ENCODE measurements at regions not wholly inside any gene's neighbourhood (a gene's known extent, or its start where the extent isn't known, plus 50 kb on each side); places are given as distances from the start of the nearest gene placed in this dataset.

- Histone ChIP-seq H3K27ac (no peak overlapping the region), H3K36me3 (no peaks in the 10 kb centered on the region), H3K27me3 (replicated peaks in 1 of 7) (peaks cover 0 to 22% (median 0%) of the 10 kb centered on the region in 7 donors), H3K9me3 (no peaks in the 10 kb centered on the region), H3K4me1 (no peaks in the 10 kb centered on the region), H3K4me3 (no peak overlapping the region)
- TF ChIP-seq POLR2A (IDR thresholded peaks at IDR 0.05): no peak
- TF ChIP-seq CTCF (IDR thresholded peaks at IDR 0.05 in 8 of 11, conservative IDR thresholded peaks at IDR 0.05 in 3 of 11): no peak
- no peak for TF ChIP-seq POLR2AphosphoS5 (IDR thresholded peaks at IDR 0.05)
- WGBS, 5 donors: 78 to 81% (median 79%) methylated on average over 4 of the region's 4 CpGs
- no peak for DNase-seq
- intact Hi-C loops (cut with DNase I; ENCODE audit: low total_unique reads): no loop called here
Observed at GRCh38 chr2:238646803-238647202, 201.1 kb upstream of the TWIST2 start.

- H3K27me3 ChIP-seq (replicated peaks in 1 of 7): peaks cover 0 to 22% (median 0%) of the 10 kb centered on the region in 7 donors
- WGBS, 5 donors: 88 to 93% (median 91%) methylated on average over 7 of the region's 7 CpGs
- no peak overlapping the region for H3K27ac ChIP-seq
- intact Hi-C loops (cut with DNase I; ENCODE audit: low total_unique reads): no loop called here
- no peak for TF ChIP-seq POLR2AphosphoS5 (IDR thresholded peaks at IDR 0.05)
- TF ChIP-seq CTCF (IDR thresholded peaks at IDR 0.05 in 8 of 11, conservative IDR thresholded peaks at IDR 0.05 in 3 of 11): no peak
- TF ChIP-seq POLR2A (IDR thresholded peaks at IDR 0.05): no peak
- no peaks in the 10 kb centered on the region for H3K4me1 ChIP-seq
- no peaks in the 10 kb centered on the region for H3K9me3 ChIP-seq
- H3K36me3 ChIP-seq: no peaks in the 10 kb centered on the region
- no peak for DNase-seq
- H3K4me3 ChIP-seq: no peak overlapping the region
Observed at GRCh38 chr2:238649123-238649522, 198.8 kb upstream of the TWIST2 start.

DNA sequence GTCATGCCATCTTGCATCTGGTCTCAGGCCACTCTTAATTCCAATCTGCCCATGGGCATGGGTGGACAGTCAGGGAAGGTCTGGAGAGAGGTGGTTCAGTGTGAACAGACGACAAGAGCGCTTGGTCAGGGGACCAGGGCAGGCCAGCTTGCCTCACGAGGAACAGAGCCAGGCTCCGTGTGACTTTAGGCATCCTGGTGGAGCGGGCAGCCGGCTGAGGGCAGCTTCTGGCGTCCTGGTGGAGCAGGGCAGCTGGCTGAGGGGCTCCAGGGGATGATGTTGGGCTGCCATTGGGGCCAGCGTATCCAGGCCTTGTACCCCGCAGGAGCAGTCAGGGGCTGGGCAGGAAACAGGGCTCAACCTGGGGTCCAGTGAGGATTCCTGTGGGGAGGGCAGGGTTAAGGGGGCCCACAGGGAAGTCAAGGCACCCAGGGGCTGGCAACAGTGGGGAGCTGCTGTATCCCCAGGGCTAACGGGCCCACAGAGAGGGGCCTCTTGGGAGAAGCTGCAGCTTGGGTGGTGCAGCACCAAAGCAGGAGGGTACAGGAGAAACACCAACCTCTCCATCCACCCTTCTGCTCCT is 197.9 kb upstream of the TWIST2 start:
- no peaks in the 10 kb centered on the region for H3K36me3 ChIP-seq
- no peak for DNase-seq
- no peak overlapping the region for H3K4me3 ChIP-seq
- peaks cover 0 to 22% (median 0%) of the 10 kb centered on the region in 7 donors for H3K27me3 ChIP-seq (replicated peaks in 1 of 7)
- H3K27ac ChIP-seq: no peak overlapping the region
- intact Hi-C loops (cut with DNase I; ENCODE audit: low total_unique reads): no loop called here
- TF ChIP-seq CTCF (IDR thresholded peaks at IDR 0.05 in 8 of 11, conservative IDR thresholded peaks at IDR 0.05 in 3 of 11) (no peak), POLR2AphosphoS5 (IDR thresholded peaks at IDR 0.05) (no peak), POLR2A (IDR thresholded peaks at IDR 0.05) (no peak)
- WGBS, 5 donors: 80 to 95% (median 88%) methylated on average over 8 to 10 of the region's 10 CpGs
- no peaks in the 10 kb centered on the region for H3K4me1 ChIP-seq
- H3K9me3 ChIP-seq: no peaks in the 10 kb centered on the region

DNA sequence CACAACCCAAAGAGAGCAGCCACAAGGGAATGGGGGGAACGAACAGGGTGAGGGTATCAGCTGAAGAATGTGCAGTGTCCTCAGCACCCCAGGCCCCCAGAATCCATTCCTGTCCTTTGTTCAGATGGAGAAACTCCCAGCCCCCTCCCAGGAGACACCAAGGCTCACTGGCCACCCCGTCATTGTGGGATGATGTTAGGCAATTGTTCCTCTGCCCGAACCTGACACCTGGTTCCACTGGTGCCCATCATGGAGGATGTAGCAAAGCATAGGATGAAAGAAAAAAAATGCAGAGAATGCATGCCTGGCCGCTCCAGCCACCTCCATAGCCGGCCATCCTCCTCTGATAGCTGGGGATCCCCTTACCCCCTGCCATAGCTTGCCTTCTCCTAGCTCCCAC is 197.3 kb upstream of the TWIST2 start:
- Histone ChIP-seq H3K4me1 (no peaks in the 10 kb centered on the region), H3K36me3 (no peaks in the 10 kb centered on the region), H3K9me3 (no peaks in the 10 kb centered on the region), H3K27ac (no peak overlapping the region), H3K4me3 (no peak overlapping the region), H3K27me3 (replicated peaks in 1 of 7) (peaks cover 0 to 22% (median 0%) of the 10 kb centered on the region in 7 donors)
- no peak for TF ChIP-seq CTCF (IDR thresholded peaks at IDR 0.05 in 8 of 11, conservative IDR thresholded peaks at IDR 0.05 in 3 of 11)
- no peak for TF ChIP-seq POLR2A (IDR thresholded peaks at IDR 0.05)
- no peak for TF ChIP-seq POLR2AphosphoS5 (IDR thresholded peaks at IDR 0.05)
- DNase-seq: no peak
- intact Hi-C loops (cut with DNase I; ENCODE audit: low total_unique reads): no loop called here
- WGBS, 5 donors: 76 to 93% (median 79%) methylated on average over 5 of the region's 5 CpGs

Data from spleen (tissue), 11 donors.